Suprapubic skin (tissue), 4 donors: ENCODE measurements at regions not wholly inside any gene's neighbourhood (a gene's known extent, or its start where the extent isn't known, plus 50 kb on each side); places are given as distances from the start of the nearest gene placed in this dataset.

Experiments
- DNase-seq, 2 donors: peaks; one replicate each; pipeline ENCODE4 v3.0.0-alpha.2; 2019; ENCODE audit warnings: low spot score in 2 of 2
- H3K27ac ChIP-seq: fragments of 200-600 bp; sonication (generic); one replicate; pipeline ENCODE4 v1.5.1; 2019
- H3K27me3 ChIP-seq: fragments of 200-600 bp; sonication (generic); one replicate; pipeline ENCODE4 v1.5.1; 2019
- H3K36me3 ChIP-seq: fragments of 200-600 bp; sonication (generic); one replicate; pipeline ENCODE4 v1.5.1; 2019
- H3K4me1 ChIP-seq: fragments of 200-600 bp; sonication (generic); one replicate; pipeline ENCODE4 v1.5.1; 2019
- H3K4me3 ChIP-seq: fragments of 200-600 bp; sonication (generic); one replicate; pipeline ENCODE4 v1.5.1; 2019; ENCODE audit warnings: mild to moderate bottlenecking
- H3K9me3 ChIP-seq: fragments of 200-600 bp; sonication (generic); one replicate; pipeline ENCODE4 v1.5.1; 2019
- CTCF ChIP-seq, 2 donors: fragments of 200-600 bp in 1 of 2; fragments of 450-650 bp in 1 of 2; sonication (generic) in 1 of 2; IDR thresholded peaks; one replicate each; pipeline ENCODE4 v1.5.1; 2016 to 2019; ENCODE audit warnings: antibody characterized with exemption in 2 of 2, mild to moderate bottlenecking in 1 of 2, moderate library complexity in 1 of 2
- EP300 ChIP-seq: sonication (generic); formaldehyde crosslinking; IDR thresholded peaks from one replicate; pipeline ENCODE4 v1.6.1; 2017; ENCODE audit warnings: antibody characterized with exemption
- POLR2A ChIP-seq, 2 donors: fragments of 450-650 bp; IDR thresholded peaks; one replicate each; pipeline ENCODE4 v1.6.1; 2017; ENCODE audit warnings: antibody characterized with exemption in 2 of 2, mild to moderate bottlenecking in 2 of 2, moderate library complexity in 2 of 2
- POLR2AphosphoS5 ChIP-seq, 3 donors: sonication (generic); formaldehyde crosslinking; IDR thresholded peaks; one replicate each; pipeline ENCODE4 v1.6.1; 2017; ENCODE audit warnings: antibody characterized with exemption in 3 of 3
- WGBS: methylation state at CpG from one replicate; pipeline ENCODE4 v1.1.5; 2018; 5-methylcytosine and 5-hydroxymethylcytosine counted together

GRCh38 chr12:115521771-115522409 is 755.6 kb downstream of the MED13L start:
- no peak for DNase-seq
- Histone ChIP-seq H3K36me3 (no peaks in the 10 kb centered on the region), H3K27ac (no peak overlapping the region), H3K27me3 (no peaks in the 10 kb centered on the region), H3K9me3 (no peaks in the 10 kb centered on the region), H3K4me3 (no peak overlapping the region), H3K4me1 (no peaks in the 10 kb centered on the region)
- TF ChIP-seq CTCF (IDR thresholded peaks at IDR 0.05) (no peak), POLR2A (IDR thresholded peaks at IDR 0.05) (no peak), POLR2AphosphoS5 (IDR thresholded peaks at IDR 0.05) (no peak), EP300 (no peak)
- WGBS, result 64% methylated on average over 8 of the region's 8 CpGs

GRCh38 chr12:115519887-115520286 is 757.6 kb downstream of the MED13L start:
- 92% methylated on average over 2 of the region's 2 CpGs for WGBS

DNA sequence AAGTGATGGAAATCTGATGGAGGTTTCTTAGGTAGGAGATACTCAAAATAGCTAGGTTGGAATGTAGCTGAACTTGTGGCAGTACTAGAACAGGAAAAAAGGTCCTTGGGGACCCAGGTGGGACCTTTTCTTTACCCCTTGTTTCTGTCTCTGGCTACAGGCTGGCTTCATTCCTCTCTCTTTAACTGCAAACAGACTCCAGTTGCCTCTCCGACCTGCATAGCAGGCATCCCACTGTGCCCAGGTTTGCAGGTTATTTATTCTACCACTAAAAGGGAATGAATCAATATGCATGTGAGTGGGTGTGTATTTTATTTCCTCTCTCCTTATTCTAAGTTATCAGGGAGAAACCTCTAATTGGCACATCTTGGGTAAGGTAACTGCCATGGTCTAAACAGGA is 758.1 kb downstream of the MED13L start:
- H3K27ac ChIP-seq, result no peak overlapping the region
- 78% methylated on average over 1 of the region's 1 CpG for WGBS
- no peak overlapping the region for H3K4me3 ChIP-seq
- no peak for DNase-seq
- TF ChIP-seq EP300 (no peak), POLR2AphosphoS5 (IDR thresholded peaks at IDR 0.05) (no peak), POLR2A (IDR thresholded peaks at IDR 0.05) (no peak), CTCF (IDR thresholded peaks at IDR 0.05) (no peak)
- H3K4me1 ChIP-seq, result no peaks in the 10 kb centered on the region
- H3K27me3 ChIP-seq, result no peaks in the 10 kb centered on the region
- H3K9me3 ChIP-seq, result no peaks in the 10 kb centered on the region
- H3K36me3 ChIP-seq, result no peaks in the 10 kb centered on the region

More at GRCh38 chr12:115519887-115520286, 757.6 kb downstream of the MED13L start:
- DNase-seq, result no peak
- no peaks in the 10 kb centered on the region for H3K9me3 ChIP-seq
- no peaks in the 10 kb centered on the region for H3K27me3 ChIP-seq
- no peak overlapping the region for H3K4me3 ChIP-seq
- TF ChIP-seq POLR2AphosphoS5 (IDR thresholded peaks at IDR 0.05) (no peak), EP300 (no peak), POLR2A (IDR thresholded peaks at IDR 0.05) (no peak)
- no peak overlapping the region for H3K27ac ChIP-seq
- no peaks in the 10 kb centered on the region for H3K36me3 ChIP-seq
- H3K4me1 ChIP-seq, result no peaks in the 10 kb centered on the region

GRCh38 chr12:115517913-115518312 is 759.6 kb downstream of the MED13L start:
- H3K9me3 ChIP-seq, result no peaks in the 10 kb centered on the region
- WGBS, result 98% methylated on average over 4 of the region's 4 CpGs
- no peaks in the 10 kb centered on the region for H3K4me1 ChIP-seq
- no peak overlapping the region for H3K27ac ChIP-seq
- DNase-seq, result no peak
- no peaks in the 10 kb centered on the region for H3K27me3 ChIP-seq
- no peaks in the 10 kb centered on the region for H3K36me3 ChIP-seq
- TF ChIP-seq POLR2A (IDR thresholded peaks at IDR 0.05) (no peak), CTCF (IDR thresholded peaks at IDR 0.05) (no peak), POLR2AphosphoS5 (IDR thresholded peaks at IDR 0.05) (no peak), EP300 (no peak)
- no peak overlapping the region for H3K4me3 ChIP-seq

- H3K9me3 ChIP-seq, result no peaks in the 10 kb centered on the region
These were observed 765.3 kb downstream of the MED13L start for GRCh38 chr12:115511986-115512711.

More at GRCh38 chr12:115511986-115512711, 765.3 kb downstream of the MED13L start:
- Histone ChIP-seq H3K27me3 (no peaks in the 10 kb centered on the region), H3K4me3 (no peak overlapping the region), H3K4me1 (no peaks in the 10 kb centered on the region), H3K36me3 (no peaks in the 10 kb centered on the region), H3K27ac (no peak overlapping the region)
- DNase-seq, result no peak
- TF ChIP-seq POLR2AphosphoS5 (IDR thresholded peaks at IDR 0.05), result no peak
- TF ChIP-seq POLR2A (IDR thresholded peaks at IDR 0.05), result no peak
- no peak for TF ChIP-seq EP300
- TF ChIP-seq CTCF (IDR thresholded peaks at IDR 0.05), result no peak
